Prostate gland (tissue), 2 donors: ENCODE measurements at regions not wholly inside any gene's neighbourhood (a gene's known extent, or its start where the extent isn't known, plus 50 kb on each side); places are given as distances from the start of the nearest gene placed in this dataset.

Source experiments
- CTCF ChIP-seq, 4 experiments: fragments of 200-600 bp in 2 of 4; fragments of 450-650 bp in 2 of 4; sonication (generic) in 2 of 4; IDR thresholded peaks; 1 replicate in 3 of 4; 2 replicates in 1 of 4; pipeline ENCODE4 v1.5.1; 2016 to 2019; ENCODE audit warnings: antibody characterized with exemption in 4 of 4, mild to moderate bottlenecking in 2 of 4, moderate library complexity in 2 of 4
- POLR2A ChIP-seq: fragments of 450-650 bp; IDR thresholded peaks from one replicate; pipeline ENCODE4 v1.6.1; 2016; ENCODE audit warnings: antibody characterized with exemption, mild to moderate bottlenecking
- POLR2AphosphoS5 ChIP-seq: sonication (generic); formaldehyde crosslinking; IDR thresholded peaks from one replicate; pipeline ENCODE4 v1.6.1; 2017; ENCODE audit warnings: antibody characterized with exemption

GRCh38 chr2:133726973-133727372 is 158.7 kb upstream of the NCKAP5 start:
- TF ChIP-seq CTCF (IDR thresholded peaks at IDR 0.05), result no peak
- no peak for TF ChIP-seq POLR2AphosphoS5
- TF ChIP-seq POLR2A, result no peak
